Right lobe of liver (tissue), 6 donors: ENCODE measurements at regions not wholly inside any gene's neighbourhood (a gene's known extent, or its start where the extent isn't known, plus 50 kb on each side); places are given as distances from the start of the nearest gene placed in this dataset.
A peak's percentile ranks its signal among the peaks of the same experiment; 100 is the strongest.

Experiments
- ATAC-seq, 4 donors: fragments of 200-7000 bp; cut with Tn5 transposase; one replicate each; pipeline ENCODE4 v1.9.1; 2020; ENCODE audit warnings: mild to moderate bottlenecking in 4 of 4, moderate library complexity in 4 of 4
- DNase-seq, 3 donors: peaks; one replicate each; pipeline ENCODE4 v3.0.0-alpha.2; 2020
- H3K27ac ChIP-seq, 3 donors: fragments of 200-600 bp; one replicate each; pipeline ENCODE4 v1.8.0; 2022
- H3K27me3 ChIP-seq, 2 donors: fragments of 200-600 bp; one replicate each; pipeline ENCODE4 v1.8.0; 2022
- H3K36me3 ChIP-seq, 4 donors: fragments of 200-600 bp; sonication (generic) in 1 of 4; one replicate each; pipeline versions ENCODE4 v1.5.1 to v1.8.0; 2017 to 2022; ENCODE audit warnings: control low read depth in 1 of 4
- H3K4me1 ChIP-seq, 4 donors: fragments of 200-600 bp; sonication (generic) in 1 of 4; one replicate each; pipeline versions ENCODE4 v1.5.1 to v1.8.0; 2017 to 2022; ENCODE audit warnings: control low read depth in 1 of 4
- H3K4me3 ChIP-seq, 3 donors: fragments of 200-600 bp; one replicate each; pipeline ENCODE4 v1.8.0; 2022
- H3K9me3 ChIP-seq, 4 donors: fragments of 200-600 bp; sonication (generic) in 1 of 4; one replicate each; pipeline versions ENCODE4 v1.5.1 to v1.8.0; 2017 to 2022; ENCODE audit warnings: control low read depth in 1 of 4
- CTCF ChIP-seq, 4 donors: fragments of 200-600 bp in 3 of 4; fragments of 450-650 bp in 1 of 4; IDR thresholded peaks; one replicate each; pipeline versions ENCODE4 v1.5.1 to v1.8.0; 2016 to 2022; ENCODE audit warnings: antibody characterized with exemption in 4 of 4, mild to moderate bottlenecking in 2 of 4
- POLR2A ChIP-seq: fragments of 450-650 bp; IDR thresholded peaks from one replicate; pipeline ENCODE4 v1.6.1; 2017; ENCODE audit warnings: antibody characterized with exemption, mild to moderate bottlenecking
- WGBS: methylation state at CpG from one replicate; pipeline ENCODE4 v1.1.6; 2018; ENCODE audit warnings: low coverage, low lambda C conversion rate; ENCODE audit not compliant: insufficient coverage; ENCODE audit errors: missing lambda C conversion rate; 5-methylcytosine and 5-hydroxymethylcytosine counted together
- intact Hi-C, 2 donors: fragments of 100-400 bp; cut with DNase I; formaldehyde crosslinking; loops; one replicate each; pipeline versions ENCODE4 v1.11.2 to v1.14.1; 2022
- donor health status: DM: no; HTN: yes; CAD: no.
- donor health status: DM: no; HTN: no; CAD: no.
- donor health status: DM: no; HTN: no; CAD: no.
- donor health status: DM: no; HTN: yes; CAD: no.
- donor health status: DM: no; HTN: yes; CAD: no.

- no peaks in the 10 kb centered on the region for H3K9me3 ChIP-seq
- WGBS = 30% methylated on average over 17 of the region's 24 CpGs
- H3K36me3 ChIP-seq = no peaks in the 10 kb centered on the region
- peaks cover 0 to 57% (median 21%) of the 10 kb centered on the region in 4 donors for H3K4me1 ChIP-seq
- no peak overlapping the region for H3K4me3 ChIP-seq
- intact Hi-C loops = no loop called here
- DNase-seq (peak; percentile 66 to 87 (median 83)), ATAC-seq (peak; percentile 13 to 61 (median 35))
- H3K27ac ChIP-seq = peak overlapping the region; percentile 13 to 79 (median 62)
- TF ChIP-seq CTCF (IDR thresholded peaks at IDR 0.05) (no peak), POLR2A (peak; percentile 36)
- no peaks in the 10 kb centered on the region for H3K27me3 ChIP-seq
These were observed 116.9 kb upstream of the CPEB4 start for GRCh38 chr5:173771121-173771724.

- WGBS = 67% methylated on average over 11 of the region's 11 CpGs
- H3K4me1 ChIP-seq = peaks cover 0 to 56% (median 19%) of the 10 kb centered on the region in 4 donors
- no peak for TF ChIP-seq POLR2A
- no peak for TF ChIP-seq CTCF (IDR thresholded peaks at IDR 0.05)
- no peaks in the 10 kb centered on the region for H3K27me3 ChIP-seq
- no peak overlapping the region for H3K4me3 ChIP-seq
- DNase-seq = no peak
- peak overlapping the region in 2 of 3 donors; percentile 62 to 79 for H3K27ac ChIP-seq
- no peaks in the 10 kb centered on the region for H3K36me3 ChIP-seq
- ATAC-seq = no peak
- no peaks in the 10 kb centered on the region for H3K9me3 ChIP-seq
- intact Hi-C loops = no loop called here
These were observed 116.3 kb upstream of the CPEB4 start for GRCh38 chr5:173771725-173772383.

- ATAC-seq (peak in 2 of 4 donors; percentile 7 to 12), DNase-seq (no peak)
- no peak for TF ChIP-seq CTCF (IDR thresholded peaks at IDR 0.05)
- TF ChIP-seq POLR2A = no peak
- no peaks in the 10 kb centered on the region for H3K36me3 ChIP-seq
- no peaks in the 10 kb centered on the region for H3K9me3 ChIP-seq
- H3K27me3 ChIP-seq = no peaks in the 10 kb centered on the region
- 74% methylated on average over 9 of the region's 9 CpGs for WGBS
- peak overlapping the region in 1 of 3 donors; percentile 79 for H3K27ac ChIP-seq
- intact Hi-C loops = no loop called here
- peaks cover 0 to 56% (median 15%) of the 10 kb centered on the region in 4 donors for H3K4me1 ChIP-seq
- no peak overlapping the region for H3K4me3 ChIP-seq
These were observed 115.6 kb upstream of the CPEB4 start for GRCh38 chr5:173772384-173773059.

- Histone ChIP-seq H3K27ac (no peak overlapping the region), H3K4me3 (no peak overlapping the region), H3K36me3 (no peaks in the 10 kb centered on the region), H3K4me1 (peaks cover 0 to 40% (median 7%) of the 10 kb centered on the region in 4 donors), H3K27me3 (no peaks in the 10 kb centered on the region), H3K9me3 (no peaks in the 10 kb centered on the region)
- no peak for ATAC-seq
- WGBS = 87% methylated on average over 4 of the region's 4 CpGs
- intact Hi-C loops = no loop called here
- TF ChIP-seq CTCF (IDR thresholded peaks at IDR 0.05) (no peak), POLR2A (no peak)
- DNase-seq = no peak
These were observed 113.8 kb upstream of the CPEB4 start for GRCh38 chr5:173774271-173774761.
